AG04450 (cell line): ENCODE measurements at regions not wholly inside any gene's neighbourhood (a gene's known extent, or its start where the extent isn't known, plus 50 kb on each side); places are given as distances from the start of the nearest gene placed in this dataset.

ENCODE experiments used
- CTCF ChIA-PET: fragments of 300-600, 350-600 bp; formaldehyde crosslinking; extraction: SDS; loops from one replicate; lab custom pipeline; 2022; ENCODE audit warnings: antibody characterized with exemption, inconsistent platforms; lab: Charles Lee
- POLR2A ChIA-PET: fragments of 350-600 bp; formaldehyde crosslinking; extraction: SDS; loops from one replicate; lab custom pipeline; 2021; ENCODE audit warnings: antibody characterized with exemption, inconsistent platforms; lab: Yijun Ruan, JAX
- DNase-seq: peaks from one replicate; pipeline ENCODE4 v3.0.0-alpha.2; 2011; ENCODE audit warnings: low read depth, low spot score
- H3K27ac ChIP-seq: one replicate; pipeline ENCODE4 v1.5.1; 2012; ENCODE audit warnings: low read depth, low read length, control low read depth
- H3K27me3 ChIP-seq: one replicate; pipeline ENCODE4 v1.6.0; 2012; ENCODE audit warnings: low read length; ENCODE audit not compliant: control insufficient read depth, insufficient read depth
- H3K4me3 ChIP-seq: 2 replicates; pipeline ENCODE4 v1.5.1; 2011; ENCODE audit warnings: mild to moderate bottlenecking, low read depth, low read length, control low read depth
- H3K9me3 ChIP-seq: 2 replicates; pipeline ENCODE4 v1.5.1; 2012; ENCODE audit warnings: low read length; ENCODE audit not compliant: control insufficient read depth, insufficient read depth
- TF ChIP-seq, protein P1 (sequence below): IDR thresholded peaks from 2 replicates; pipeline ENCODE4 v1.5.1; 2011; ENCODE audit warnings: low read depth, low read length, control low read depth, inconsistent platforms

DNA sequence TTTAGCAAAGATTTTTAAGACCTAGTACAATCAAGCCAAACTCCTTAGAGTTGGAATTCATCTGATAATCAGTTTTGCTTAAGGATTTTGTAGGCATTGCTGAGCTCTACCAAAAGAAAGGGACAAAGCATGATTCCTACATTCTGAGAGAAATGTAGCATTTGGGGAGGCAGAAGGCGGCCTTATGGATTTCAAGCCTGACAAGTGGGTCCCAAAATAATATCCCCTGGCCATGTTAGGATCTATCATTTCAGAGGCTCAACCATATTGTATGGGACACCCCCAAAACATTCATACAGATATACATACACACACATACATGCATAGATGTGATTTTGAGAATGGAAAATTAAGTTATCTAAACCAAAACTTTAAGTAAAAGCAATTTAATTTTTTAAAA lies 257.8 kb upstream of the VLDLR start:
- Histone ChIP-seq H3K27me3 (no peaks in the 10 kb centered on the region), H3K4me3 (no peak overlapping the region), H3K9me3 (no peaks in the 10 kb centered on the region), H3K27ac (no peak overlapping the region)
- DNase-seq = no peak
- ChIA-PET CTCF (no interaction called here), POLR2A (no interaction called here)
- TF ChIP-seq, protein P1, sequence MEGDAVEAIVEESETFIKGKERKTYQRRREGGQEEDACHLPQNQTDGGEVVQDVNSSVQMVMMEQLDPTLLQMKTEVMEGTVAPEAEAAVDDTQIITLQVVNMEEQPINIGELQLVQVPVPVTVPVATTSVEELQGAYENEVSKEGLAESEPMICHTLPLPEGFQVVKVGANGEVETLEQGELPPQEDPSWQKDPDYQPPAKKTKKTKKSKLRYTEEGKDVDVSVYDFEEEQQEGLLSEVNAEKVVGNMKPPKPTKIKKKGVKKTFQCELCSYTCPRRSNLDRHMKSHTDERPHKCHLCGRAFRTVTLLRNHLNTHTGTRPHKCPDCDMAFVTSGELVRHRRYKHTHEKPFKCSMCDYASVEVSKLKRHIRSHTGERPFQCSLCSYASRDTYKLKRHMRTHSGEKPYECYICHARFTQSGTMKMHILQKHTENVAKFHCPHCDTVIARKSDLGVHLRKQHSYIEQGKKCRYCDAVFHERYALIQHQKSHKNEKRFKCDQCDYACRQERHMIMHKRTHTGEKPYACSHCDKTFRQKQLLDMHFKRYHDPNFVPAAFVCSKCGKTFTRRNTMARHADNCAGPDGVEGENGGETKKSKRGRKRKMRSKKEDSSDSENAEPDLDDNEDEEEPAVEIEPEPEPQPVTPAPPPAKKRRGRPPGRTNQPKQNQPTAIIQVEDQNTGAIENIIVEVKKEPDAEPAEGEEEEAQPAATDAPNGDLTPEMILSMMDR = no peak

DNA sequence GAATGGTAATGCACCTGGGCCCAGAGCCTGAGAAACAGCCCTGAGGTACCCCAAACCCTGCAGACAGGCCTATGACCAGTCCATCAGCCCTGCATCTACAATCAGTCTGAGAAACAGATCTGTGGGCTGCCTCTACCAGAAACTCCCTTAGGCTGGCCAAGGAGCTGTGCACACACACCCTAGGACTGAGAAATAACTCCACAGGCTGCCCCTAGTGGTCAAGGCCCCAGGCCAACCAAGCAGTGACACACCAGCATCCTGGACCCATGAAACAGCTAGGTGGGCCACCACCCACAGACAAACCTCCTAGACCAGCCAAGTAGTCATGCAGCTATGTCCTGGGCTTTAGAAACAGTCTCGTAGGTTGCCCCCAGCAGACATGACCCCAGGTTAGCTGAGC lies 253.6 kb upstream of the VLDLR start:
- H3K27ac ChIP-seq = no peak overlapping the region
- DNase-seq = no peak
- ChIA-PET CTCF (no interaction called here), POLR2A (no interaction called here)
- TF ChIP-seq, protein P1 = 0 out of 2 replicates have a peak, but pooled peaks have one; percentile 22
- no peak overlapping the region for H3K4me3 ChIP-seq
- H3K27me3 ChIP-seq = no peaks in the 10 kb centered on the region
- H3K9me3 ChIP-seq = no peaks in the 10 kb centered on the region

DNA sequence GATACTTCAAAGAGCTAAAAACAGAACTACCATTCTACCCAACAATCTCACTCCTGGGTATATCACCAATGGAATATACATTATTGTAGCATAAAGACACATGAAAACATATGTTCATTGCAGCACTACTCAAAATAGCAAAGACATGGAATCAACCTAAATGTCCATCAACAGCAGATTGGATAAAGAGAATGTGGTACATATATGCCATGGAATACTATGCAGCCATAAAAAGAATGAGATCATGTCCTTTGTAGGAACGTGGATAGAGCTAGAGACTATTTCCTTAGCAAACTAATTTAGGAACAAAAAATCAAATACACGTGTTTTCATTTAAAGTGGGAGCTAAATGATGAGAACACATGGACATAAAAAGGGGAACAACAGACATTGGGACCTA lies 247.9 kb upstream of the VLDLR start:
- H3K27ac ChIP-seq = no peak overlapping the region
- no peaks in the 10 kb centered on the region for H3K9me3 ChIP-seq
- H3K4me3 ChIP-seq = no peak overlapping the region
- no peaks in the 10 kb centered on the region for H3K27me3 ChIP-seq
- no peak for DNase-seq
- POLR2A ChIA-PET = no interaction called here
- TF ChIP-seq, protein P1 = no peak
- CTCF ChIA-PET = interaction anchor here (1.4 kb wide), 1 partner anchor 46 kb away, joined by 3 read pairs; no protein-coding TSS in a partner anchor

DNA sequence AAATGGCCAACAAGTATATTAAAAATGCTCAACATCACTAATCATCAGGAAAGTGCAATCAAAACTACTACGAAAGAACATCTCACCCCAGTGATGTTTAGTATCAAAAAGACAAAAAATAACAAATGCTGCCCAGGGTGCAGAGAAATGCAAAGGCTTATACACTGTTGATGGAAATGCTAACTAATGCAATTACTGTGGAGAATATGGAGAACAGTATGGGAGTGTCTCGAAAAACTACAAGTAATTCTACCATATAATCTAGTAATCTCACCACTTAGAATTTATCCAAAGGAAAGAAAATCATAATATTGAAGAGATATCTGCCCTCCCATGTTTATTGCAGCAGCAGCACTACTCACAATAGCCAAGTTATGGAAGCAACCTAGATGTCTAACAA lies 246.5 kb upstream of the VLDLR start:
- TF ChIP-seq, protein P1 = no peak
- POLR2A ChIA-PET = no interaction called here
- Histone ChIP-seq H3K9me3 (no peaks in the 10 kb centered on the region), H3K27ac (no peak overlapping the region), H3K4me3 (no peak overlapping the region), H3K27me3 (no peaks in the 10 kb centered on the region)
- DNase-seq = no peak
- CTCF ChIA-PET = no interaction called here

DNA sequence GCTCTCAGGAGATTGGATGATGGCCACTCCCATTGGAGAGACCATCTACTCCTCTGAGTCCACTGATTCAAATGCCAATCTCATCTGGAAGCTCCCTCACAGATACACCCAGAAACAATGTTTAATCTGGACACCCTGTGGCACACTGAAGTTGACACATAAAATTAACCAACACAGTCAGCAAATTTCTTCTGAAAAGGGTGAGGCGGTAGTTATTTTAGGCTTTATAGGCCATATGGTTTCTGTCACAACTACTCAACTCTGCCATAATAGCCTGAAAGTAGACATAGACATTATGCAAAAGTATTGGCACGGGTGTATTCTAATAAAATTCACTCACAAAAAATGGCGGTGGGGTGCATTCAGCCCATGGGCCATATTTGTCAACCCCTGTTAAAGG lies 244.5 kb upstream of the VLDLR start:
- H3K4me3 ChIP-seq = no peak overlapping the region
- no peak overlapping the region for H3K27ac ChIP-seq
- no peaks in the 10 kb centered on the region for H3K9me3 ChIP-seq
- CTCF ChIA-PET = no interaction called here
- TF ChIP-seq, protein P1 = no peak
- no peak for DNase-seq
- POLR2A ChIA-PET = no interaction called here
- H3K27me3 ChIP-seq = no peaks in the 10 kb centered on the region
